Tibial nerve (tissue), 4 donors: ENCODE measurements at regions not wholly inside any gene's neighbourhood (a gene's known extent, or its start where the extent isn't known, plus 50 kb on each side); places are given as distances from the start of the nearest gene placed in this dataset.

Experiments used
- DNase-seq, 2 donors: peaks; one replicate each; pipeline ENCODE4 v3.0.0-alpha.2; 2019; ENCODE audit warnings: low spot score in 2 of 2
- H3K27ac ChIP-seq, 4 donors: fragments of 200-600 bp; sonication (generic) in 3 of 4; one replicate each; pipeline ENCODE4 v1.5.1; 2017 to 2019; ENCODE audit warnings: mild to moderate bottlenecking in 1 of 4
- H3K27me3 ChIP-seq, 2 donors: fragments of 200-600 bp; sonication (generic) in 1 of 2; one replicate each; pipeline versions ENCODE4 v1.5.1 to v1.6.0; 2017 to 2019
- H3K36me3 ChIP-seq, 3 donors: fragments of 200-600 bp; sonication (generic); one replicate each; pipeline ENCODE4 v1.5.1; 2018 to 2019
- H3K4me1 ChIP-seq, 4 donors: fragments of 200-600 bp; sonication (generic) in 3 of 4; one replicate each; pipeline ENCODE4 v1.5.1; 2017 to 2019
- H3K4me3 ChIP-seq, 4 donors: fragments of 200-600 bp; sonication (generic) in 3 of 4; one replicate each; pipeline ENCODE4 v1.5.1; 2017 to 2019; ENCODE audit warnings: mild to moderate bottlenecking in 1 of 4, moderate library complexity in 1 of 4
- H3K9me3 ChIP-seq, 4 donors: fragments of 200-600 bp; sonication (generic) in 3 of 4; one replicate each; pipeline ENCODE4 v1.5.1; 2017 to 2019
- CTCF ChIP-seq, 5 experiments: fragments of 200-600 bp in 3 of 5; fragments of 450-650 bp in 2 of 5; sonication (generic) in 3 of 5; IDR thresholded peaks; one replicate each; pipeline ENCODE4 v1.5.1; 2016 to 2019; ENCODE audit warnings: antibody characterized with exemption in 5 of 5, mild to moderate bottlenecking in 3 of 5, moderate library complexity in 2 of 5
- EP300 ChIP-seq, 2 donors: sonication (generic); formaldehyde crosslinking; IDR thresholded peaks; one replicate each; pipeline ENCODE4 v1.6.1; 2017; ENCODE audit warnings: antibody characterized with exemption in 2 of 2, mild to moderate bottlenecking in 1 of 2
- POLR2A ChIP-seq, 2 donors: fragments of 450-650 bp; IDR thresholded peaks; one replicate each; pipeline ENCODE4 v1.6.1; 2017; ENCODE audit warnings: antibody characterized with exemption in 2 of 2, mild to moderate bottlenecking in 2 of 2, moderate library complexity in 2 of 2
- WGBS, 2 donors: methylation state at CpG; one replicate each; pipeline ENCODE4 v1.1.5; 2018; 5-methylcytosine and 5-hydroxymethylcytosine counted together

- H3K9me3 ChIP-seq: no peaks in the 10 kb centered on the region
- TF ChIP-seq EP300 (IDR thresholded peaks at IDR 0.05) (peak; percentile 39 to 68), POLR2A (IDR thresholded peaks at IDR 0.05) (no peak)
- peak; percentile 33 to 76 for DNase-seq
- H3K4me3 ChIP-seq: peak overlapping the region; percentile 16 to 52 (median 28)
- H3K4me1 ChIP-seq: peaks cover 0 to 10% (median 0%) of the 10 kb centered on the region in 4 donors
- no peaks in the 10 kb centered on the region for H3K36me3 ChIP-seq
- H3K27me3 ChIP-seq: no peaks in the 10 kb centered on the region
- WGBS, 2 donors: 32 to 34% methylated on average over 3 of the region's 3 CpGs
- H3K27ac ChIP-seq: peak overlapping the region in 2 of 4 donors; percentile 15 to 46
These were observed 109.6 kb upstream of the MTPN start for GRCh38 chr7:136086712-136087111.

- no peaks in the 10 kb centered on the region for H3K4me1 ChIP-seq
- no peaks in the 10 kb centered on the region for H3K36me3 ChIP-seq
- no peak for DNase-seq
- H3K9me3 ChIP-seq: no peaks in the 10 kb centered on the region
- 70 to 78% methylated on average over 2 of the region's 2 CpGs for whole genome bisulfite sequencing, 2 donors
- no peaks in the 10 kb centered on the region for H3K27me3 ChIP-seq
- H3K27ac ChIP-seq: no peak overlapping the region
- no peak overlapping the region for H3K4me3 ChIP-seq
- TF ChIP-seq EP300 (IDR thresholded peaks at IDR 0.05) (no peak), CTCF (IDR thresholded peaks at IDR 0.05) (no peak), POLR2A (IDR thresholded peaks at IDR 0.05) (no peak)
These were observed 102.8 kb upstream of the MTPN start for GRCh38 chr7:136079934-136080333.

- H3K27me3 ChIP-seq: no peaks in the 10 kb centered on the region
- no peak overlapping the region for H3K27ac ChIP-seq
- H3K4me1 ChIP-seq: no peaks in the 10 kb centered on the region
- no peak for DNase-seq
- H3K4me3 ChIP-seq: no peak overlapping the region
- 62 to 72% methylated on average over 4 of the region's 4 CpGs for WGBS, 2 donors
- no peak for TF ChIP-seq POLR2A (IDR thresholded peaks at IDR 0.05)
- no peak for TF ChIP-seq EP300 (IDR thresholded peaks at IDR 0.05)
- no peak for TF ChIP-seq CTCF (IDR thresholded peaks at IDR 0.05)
- H3K36me3 ChIP-seq: no peaks in the 10 kb centered on the region
- H3K9me3 ChIP-seq: no peaks in the 10 kb centered on the region
These were observed 102.3 kb upstream of the MTPN start for GRCh38 chr7:136079478-136079892.

GRCh38 chr7:136079066-136079465 is 101.9 kb upstream of the MTPN start:
- no peak for DNase-seq
- Histone ChIP-seq H3K4me3 (no peak overlapping the region), H3K36me3 (no peaks in the 10 kb centered on the region), H3K27ac (no peak overlapping the region), H3K27me3 (no peaks in the 10 kb centered on the region), H3K9me3 (no peaks in the 10 kb centered on the region), H3K4me1 (no peaks in the 10 kb centered on the region)
- WGBS, 2 donors: 91 to 96% methylated on average over 1 of the region's 1 CpG
- TF ChIP-seq EP300 (IDR thresholded peaks at IDR 0.05) (no peak), CTCF (IDR thresholded peaks at IDR 0.05) (no peak), POLR2A (IDR thresholded peaks at IDR 0.05) (no peak)

GRCh38 chr7:136078630-136079029 is 101.5 kb upstream of the MTPN start:
- WGBS, 2 donors: 74 to 75% methylated on average over 4 of the region's 4 CpGs
- no peak for TF ChIP-seq CTCF (IDR thresholded peaks at IDR 0.05)
- no peak for TF ChIP-seq POLR2A (IDR thresholded peaks at IDR 0.05)
- TF ChIP-seq EP300 (IDR thresholded peaks at IDR 0.05): no peak
- H3K9me3 ChIP-seq: no peaks in the 10 kb centered on the region

GRCh38 chr7:136076954-136077353 is 99.8 kb upstream of the MTPN start:
- Histone ChIP-seq H3K27me3 (no peaks in the 10 kb centered on the region), H3K4me1 (no peaks in the 10 kb centered on the region), H3K27ac (no peak overlapping the region), H3K9me3 (no peaks in the 10 kb centered on the region), H3K36me3 (no peaks in the 10 kb centered on the region), H3K4me3 (no peak overlapping the region)
- no peak for TF ChIP-seq CTCF (IDR thresholded peaks at IDR 0.05)
- no peak for TF ChIP-seq POLR2A (IDR thresholded peaks at IDR 0.05)
- no peak for TF ChIP-seq EP300 (IDR thresholded peaks at IDR 0.05)
- 51 to 61% methylated on average over 2 of the region's 2 CpGs for WGBS, 2 donors
- DNase-seq: no peak

More at GRCh38 chr7:136078630-136079029, 101.5 kb upstream of the MTPN start:
- Histone ChIP-seq H3K4me3 (no peak overlapping the region), H3K4me1 (no peaks in the 10 kb centered on the region), H3K27ac (no peak overlapping the region), H3K36me3 (no peaks in the 10 kb centered on the region), H3K27me3 (no peaks in the 10 kb centered on the region)
- DNase-seq: no peak
